ENCODE measurements at regions not wholly inside any gene's neighbourhood (a gene's known extent, or its start where the extent isn't known, plus 50 kb on each side); places are given as distances from the start of the nearest gene placed in this dataset.

DNA sequence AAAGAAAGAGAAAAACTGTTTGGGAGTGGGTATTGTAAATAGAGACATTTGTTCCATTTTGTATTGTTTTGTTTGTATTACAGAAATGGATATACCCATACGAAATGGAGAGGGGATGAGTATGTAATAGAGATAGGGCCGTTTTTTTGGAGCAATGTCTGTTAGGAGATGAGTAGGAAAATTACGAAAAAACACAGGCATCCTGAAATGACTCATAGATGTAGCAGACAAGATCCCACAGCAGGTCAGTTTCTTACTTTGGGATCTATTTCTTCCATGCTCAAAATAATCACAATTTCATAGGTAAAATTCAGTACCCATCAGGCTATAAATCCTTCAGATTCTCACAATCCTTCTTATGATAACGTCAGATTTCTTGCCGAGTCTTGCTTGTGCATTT is 779.4 kb upstream of the SLITRK1 start:
- TF ChIP-seq, protein P1, sequence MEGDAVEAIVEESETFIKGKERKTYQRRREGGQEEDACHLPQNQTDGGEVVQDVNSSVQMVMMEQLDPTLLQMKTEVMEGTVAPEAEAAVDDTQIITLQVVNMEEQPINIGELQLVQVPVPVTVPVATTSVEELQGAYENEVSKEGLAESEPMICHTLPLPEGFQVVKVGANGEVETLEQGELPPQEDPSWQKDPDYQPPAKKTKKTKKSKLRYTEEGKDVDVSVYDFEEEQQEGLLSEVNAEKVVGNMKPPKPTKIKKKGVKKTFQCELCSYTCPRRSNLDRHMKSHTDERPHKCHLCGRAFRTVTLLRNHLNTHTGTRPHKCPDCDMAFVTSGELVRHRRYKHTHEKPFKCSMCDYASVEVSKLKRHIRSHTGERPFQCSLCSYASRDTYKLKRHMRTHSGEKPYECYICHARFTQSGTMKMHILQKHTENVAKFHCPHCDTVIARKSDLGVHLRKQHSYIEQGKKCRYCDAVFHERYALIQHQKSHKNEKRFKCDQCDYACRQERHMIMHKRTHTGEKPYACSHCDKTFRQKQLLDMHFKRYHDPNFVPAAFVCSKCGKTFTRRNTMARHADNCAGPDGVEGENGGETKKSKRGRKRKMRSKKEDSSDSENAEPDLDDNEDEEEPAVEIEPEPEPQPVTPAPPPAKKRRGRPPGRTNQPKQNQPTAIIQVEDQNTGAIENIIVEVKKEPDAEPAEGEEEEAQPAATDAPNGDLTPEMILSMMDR (conservative IDR thresholded peaks at IDR 0.05) = no peak
- no peak for TF ChIP-seq ZFX (IDR thresholded peaks at IDR 0.05)
- H3K27ac ChIP-seq = no peak overlapping the region

DNA sequence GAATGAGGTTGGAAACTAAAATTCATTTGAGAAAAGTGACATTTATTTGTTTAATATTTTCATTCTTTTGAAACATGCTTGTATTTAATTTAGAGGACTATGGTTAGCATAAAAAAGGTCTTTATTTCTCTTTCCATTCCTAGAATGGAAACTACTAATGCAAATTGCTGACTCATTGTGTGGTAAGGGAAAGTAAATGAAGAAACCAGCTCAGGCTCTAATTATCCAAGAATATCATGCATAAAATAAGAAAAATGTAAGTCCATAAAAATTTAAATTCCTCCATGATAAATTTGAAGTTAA is 777.0 kb upstream of the SLITRK1 start:
- TF ChIP-seq ZFX (IDR thresholded peaks at IDR 0.05) = no peak
- TF ChIP-seq, protein P1 (conservative IDR thresholded peaks at IDR 0.05) = no peak
- no peak overlapping the region for H3K27ac ChIP-seq

DNA sequence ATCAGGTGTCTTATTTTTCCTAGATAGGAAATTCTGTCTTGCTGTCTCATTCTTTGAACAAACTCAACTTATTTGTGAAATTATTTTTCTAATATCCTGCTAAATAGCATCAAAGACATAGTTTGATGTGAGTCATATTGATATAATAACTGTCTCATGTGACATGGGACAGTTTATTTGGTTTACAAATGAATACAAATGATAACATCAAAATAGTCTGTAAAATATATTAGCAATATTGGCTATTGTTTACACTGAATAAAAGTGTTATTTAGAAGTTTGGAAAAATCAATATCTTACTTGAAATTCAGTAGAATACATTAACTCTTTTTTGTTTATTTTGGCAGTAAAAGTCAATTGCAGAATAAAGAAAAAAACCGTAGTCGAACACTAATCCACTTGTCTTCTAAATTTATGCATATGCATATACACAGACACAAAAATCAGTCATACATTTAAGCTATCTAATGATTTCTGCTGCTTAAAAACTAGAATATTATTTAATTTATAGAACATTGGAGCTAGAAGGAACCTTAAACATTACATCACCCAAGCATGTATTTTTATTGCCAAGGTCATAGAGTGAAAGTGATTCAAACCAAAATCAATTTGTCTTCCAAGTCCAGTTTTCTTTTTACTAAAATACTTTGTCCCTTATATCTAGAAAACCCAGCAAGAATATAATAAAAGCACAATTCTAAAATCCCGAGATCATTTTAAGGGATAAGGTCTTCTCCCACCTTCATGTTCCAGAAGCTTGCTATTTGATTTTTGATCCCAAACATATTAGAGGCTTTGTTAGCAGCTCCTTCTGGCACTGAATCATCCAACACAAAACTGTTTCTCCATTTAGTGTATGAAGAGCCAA is 776.5 kb upstream of the SLITRK1 start:
- no peak for TF ChIP-seq ZFX (IDR thresholded peaks at IDR 0.05)
- TF ChIP-seq, protein P1 (conservative IDR thresholded peaks at IDR 0.05) = no peak
- no peak overlapping the region for H3K27ac ChIP-seq

DNA sequence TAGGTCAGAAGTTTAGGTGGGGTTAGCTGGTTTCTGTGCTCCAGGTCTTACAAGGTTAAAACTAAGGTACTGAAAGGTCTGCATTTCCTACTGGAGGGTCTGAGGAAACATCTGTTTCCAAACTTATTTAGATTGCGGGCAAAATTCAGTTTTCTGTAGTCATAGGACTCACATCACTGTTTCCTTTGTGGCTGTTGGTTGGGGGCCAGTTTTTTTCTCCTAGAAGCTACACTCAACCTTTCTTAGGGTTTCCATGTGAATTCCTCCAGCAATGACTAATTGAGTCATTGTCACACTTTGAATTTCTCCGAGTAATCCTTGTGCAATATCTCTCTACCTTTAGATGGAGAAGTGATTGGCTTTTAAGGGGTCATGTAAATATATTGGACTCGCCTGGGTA is 773.4 kb upstream of the SLITRK1 start:
- no peak overlapping the region for H3K27ac ChIP-seq
- TF ChIP-seq ZFX (IDR thresholded peaks at IDR 0.05) = no peak
- TF ChIP-seq, protein P1 (conservative IDR thresholded peaks at IDR 0.05) = no peak

DNA sequence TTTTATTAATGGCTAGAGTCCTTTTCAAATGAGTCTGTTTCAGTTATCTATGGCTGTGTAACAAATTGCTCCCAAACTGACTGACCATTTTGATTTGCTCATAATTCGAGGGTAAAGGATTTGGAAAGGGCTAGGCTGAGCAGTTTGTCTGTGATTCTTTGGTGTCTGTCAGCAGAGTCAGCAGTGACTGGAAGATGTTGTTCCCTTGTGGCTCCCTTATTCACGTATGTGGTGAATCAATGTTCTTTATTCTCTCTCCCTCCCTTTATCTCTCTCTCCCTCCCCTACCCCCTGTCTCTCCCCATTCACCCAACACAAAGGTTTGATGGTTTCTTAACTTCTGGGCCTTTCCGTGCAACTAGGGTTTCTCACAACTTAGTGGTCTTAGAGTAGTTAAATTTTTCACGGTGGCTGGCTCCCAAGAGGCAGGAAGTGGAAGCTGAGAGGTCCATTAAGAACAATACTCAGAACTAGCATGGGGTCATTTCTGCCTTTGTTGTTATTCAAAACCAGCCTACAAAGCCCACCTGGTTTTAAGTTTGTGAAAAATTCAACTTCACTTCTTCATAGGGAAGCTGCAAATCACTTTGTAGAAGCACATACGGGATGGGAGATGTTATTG is 772.5 kb upstream of the SLITRK1 start:
- H3K27ac ChIP-seq = no peak overlapping the region
- TF ChIP-seq, protein P1 (conservative IDR thresholded peaks at IDR 0.05) = no peak
- no peak for TF ChIP-seq ZFX (IDR thresholded peaks at IDR 0.05)

DNA sequence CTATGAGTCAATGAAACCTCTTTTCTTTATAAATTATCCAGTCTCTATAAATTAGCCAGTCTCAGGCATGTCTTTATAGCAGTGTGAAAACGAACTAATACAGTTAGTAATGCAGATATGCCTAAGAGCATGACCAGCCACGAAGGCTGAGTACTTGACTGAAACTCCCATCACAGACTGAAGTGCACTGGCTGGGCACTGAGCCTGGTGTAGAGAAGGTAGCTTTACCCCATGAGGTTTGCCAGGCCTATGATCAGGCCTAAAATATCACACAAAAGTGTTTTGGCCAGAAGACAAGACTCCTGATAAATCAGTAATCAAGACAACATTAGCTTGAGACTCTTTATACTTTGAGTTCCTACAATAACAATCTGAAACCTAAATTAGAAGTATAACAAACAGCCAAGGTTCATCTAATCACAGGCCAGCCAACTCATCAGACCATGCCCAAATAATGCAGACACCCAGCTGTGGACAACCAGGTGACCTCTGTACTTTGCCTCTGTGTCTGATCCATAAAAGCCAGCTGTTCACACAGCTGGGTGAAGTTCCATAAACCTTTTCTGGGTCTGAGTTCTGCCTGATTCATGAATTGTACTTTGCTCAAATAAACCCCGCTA is 771.8 kb upstream of the SLITRK1 start:
- TF ChIP-seq ZFX (IDR thresholded peaks at IDR 0.05) = no peak
- TF ChIP-seq, protein P1 (conservative IDR thresholded peaks at IDR 0.05) = no peak

DNA sequence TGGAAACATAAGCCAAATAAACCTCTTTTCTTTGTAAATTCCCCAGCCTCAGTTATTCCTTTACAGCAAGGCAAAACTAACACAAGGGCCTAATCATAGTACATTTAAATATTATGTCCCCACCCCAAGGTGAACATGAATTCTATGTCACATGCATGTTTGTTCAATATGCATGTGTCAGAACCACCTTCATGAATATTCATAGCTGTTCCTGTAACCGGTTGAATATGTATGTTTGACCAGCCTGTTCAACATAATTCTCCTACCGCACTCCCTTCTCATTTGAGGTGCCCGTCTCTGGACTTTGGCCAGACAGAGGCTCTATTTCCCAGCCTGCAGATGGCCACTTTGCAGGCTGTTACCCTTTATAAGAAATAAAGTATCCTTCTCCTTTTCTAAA is 769.4 kb upstream of the SLITRK1 start:
- no peak overlapping the region for H3K27ac ChIP-seq
- TF ChIP-seq, protein P1 (conservative IDR thresholded peaks at IDR 0.05) = no peak
- TF ChIP-seq ZFX (IDR thresholded peaks at IDR 0.05) = no peak

More for the DNA sequence above, 771.8 kb upstream of the SLITRK1 start:
- no peak overlapping the region for H3K27ac ChIP-seq
